GM19468 (cell line): ENCODE measurements at regions not wholly inside any gene's neighbourhood (a gene's known extent, or its start where the extent isn't known, plus 50 kb on each side); places are given as distances from the start of the nearest gene placed in this dataset.
"Not testable (repeated sequence)": the region's sequence is repeated elsewhere in the genome, so short reads cannot be mapped to it uniquely, and the experiment has no call there.

ENCODE experiments used
- ATAC-seq: cut with Tn5 transposase; IDR thresholded peaks from one replicate; pipeline ENCODE4 v1.9.1; 2021; ENCODE audit warnings: mild to moderate bottlenecking, moderate library complexity, moderate number of reproducible peaks; ENCODE audit not compliant: unreplicated experiment; ENCODE audit errors: extremely low read depth

- not testable (repeated sequence) for ATAC-seq
These were observed 103.7 kb downstream of the PLXNA1 start for GRCh38 chr3:127086591-127086990.

- no peak for ATAC-seq
These were observed 104.5 kb downstream of the PLXNA1 start for GRCh38 chr3:127087441-127087840.

DNA sequence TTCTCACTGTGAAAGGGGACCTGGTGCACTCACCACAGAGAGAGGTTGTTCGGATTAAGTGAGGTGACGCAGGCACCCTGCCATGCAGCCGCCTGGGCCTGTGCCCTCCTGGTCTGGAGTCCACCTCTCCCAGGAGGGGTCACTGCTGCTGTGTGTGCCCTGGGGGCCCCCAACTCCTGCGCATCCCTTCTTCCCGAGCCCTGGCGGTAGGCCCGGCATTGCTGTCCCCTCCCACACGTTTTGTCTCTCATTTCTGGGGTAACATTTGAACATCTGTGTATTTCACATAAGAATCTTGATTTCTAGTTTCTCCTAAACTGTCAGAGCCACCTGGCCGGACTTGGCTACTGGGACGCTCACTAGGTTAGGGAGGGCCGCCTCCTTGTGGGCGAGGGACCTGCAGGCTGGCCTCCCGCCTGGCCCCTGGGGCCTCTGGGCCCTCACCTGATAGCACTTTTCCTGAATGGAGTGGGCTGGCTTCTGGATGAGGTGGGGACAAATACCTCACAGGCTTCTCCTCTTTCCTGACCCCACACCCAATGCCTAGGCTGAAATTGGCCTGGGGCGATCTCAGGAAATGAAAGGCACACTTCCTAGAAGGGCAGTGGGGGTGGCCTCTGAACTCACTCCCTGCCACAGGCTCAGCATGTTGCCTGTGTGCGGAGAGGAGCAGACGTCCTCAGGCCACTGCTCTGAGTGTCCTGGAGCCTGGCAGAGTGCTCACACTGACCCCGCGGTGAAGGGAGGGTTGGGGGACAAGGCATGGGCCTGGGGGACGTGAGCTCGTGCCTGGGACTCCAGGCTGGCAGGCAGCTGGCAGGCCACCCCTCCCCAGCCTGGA lies 104.2 kb upstream of the PRR23E start:
- no peak for ATAC-seq

DNA sequence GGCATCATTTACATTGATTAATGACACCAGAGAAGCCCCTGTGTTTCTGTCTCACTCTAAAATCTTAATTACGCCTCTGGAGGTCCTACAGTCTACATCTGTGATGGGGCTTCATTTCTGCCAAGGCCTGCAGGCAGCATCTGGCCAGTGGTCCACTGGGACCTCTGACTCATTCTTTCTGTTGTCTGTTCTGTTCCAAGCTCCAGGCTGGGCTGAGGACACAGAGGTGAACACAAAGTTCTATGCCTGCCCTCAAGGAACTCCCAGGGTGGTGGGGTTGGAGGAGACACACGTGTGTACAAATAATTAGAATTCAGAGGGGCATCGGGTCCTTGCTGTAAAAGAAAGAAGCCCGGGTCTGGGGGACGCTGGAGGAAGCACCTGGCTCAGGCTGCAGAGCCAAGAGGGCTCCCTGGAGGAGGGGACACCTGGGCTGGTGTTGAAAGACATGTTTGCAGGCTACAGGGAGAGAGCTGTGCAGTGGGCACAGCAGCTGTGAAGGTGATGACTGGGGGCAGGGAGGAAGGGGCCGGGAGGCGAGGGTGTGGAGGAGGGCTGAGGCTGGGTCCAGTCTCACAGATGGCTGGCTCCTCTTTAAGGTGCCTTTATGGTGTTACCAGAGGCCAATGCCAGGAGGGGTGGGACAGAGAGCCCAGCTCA lies 103.3 kb upstream of the PRR23E start:
- no peak for ATAC-seq

GRCh38 chr3:127090218-127091160 lies 102.4 kb upstream of the PRR23E start:
- ATAC-seq: no peak

- no peak for ATAC-seq
These were observed 101.6 kb upstream of the PRR23E start for GRCh38 chr3:127091376-127091775.

DNA sequence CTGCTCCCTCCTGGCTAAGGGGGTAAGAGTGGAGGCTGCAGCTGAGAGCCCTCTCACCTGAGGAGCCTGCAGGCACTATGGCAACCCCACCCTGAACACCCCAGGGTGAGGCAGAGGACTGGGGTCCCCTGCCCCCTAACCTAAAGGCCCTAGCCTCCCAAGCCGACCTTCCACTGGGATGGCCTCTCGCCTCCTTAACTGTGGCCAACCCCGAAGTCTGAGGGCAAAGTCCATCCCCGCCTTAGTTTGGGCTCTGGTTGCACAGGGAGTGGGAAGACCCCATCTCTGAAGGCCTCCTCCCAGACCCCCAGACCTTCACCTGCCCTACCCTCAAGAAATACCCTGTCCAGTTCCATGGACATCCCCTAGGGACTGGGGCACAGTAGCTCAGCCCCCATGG lies 100.6 kb upstream of the PRR23E start:
- no peak for ATAC-seq

- no peak for ATAC-seq
These were observed 100.2 kb upstream of the PRR23E start for GRCh38 chr3:127092776-127093175.

DNA sequence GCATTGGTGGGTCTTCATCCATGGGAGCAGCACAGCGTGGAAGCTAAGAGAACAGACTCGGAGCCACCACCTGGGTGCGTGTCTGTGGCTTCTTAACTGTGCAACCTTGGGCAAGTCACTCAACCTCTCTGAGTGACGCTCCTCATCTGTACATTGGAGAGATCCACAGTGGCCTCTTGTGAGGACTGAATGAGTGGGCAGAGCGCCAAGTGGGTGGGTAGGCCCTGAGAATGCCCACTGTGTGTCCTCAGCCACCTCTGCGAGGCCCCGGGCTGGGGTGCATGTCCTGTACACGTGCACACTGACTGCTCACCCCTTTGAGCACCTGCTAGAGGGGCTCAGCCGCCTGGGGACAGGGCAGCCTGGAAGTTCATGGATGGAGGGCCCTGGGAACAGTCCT lies 99.6 kb upstream of the PRR23E start:
- no peak for ATAC-seq

GRCh38 chr3:127095774-127096173 lies 97.2 kb upstream of the PRR23E start:
- ATAC-seq: no peak

GRCh38 chr3:127096256-127097071 lies 96.5 kb upstream of the PRR23E start:
- ATAC-seq: no peak

- ATAC-seq: no peak
These were observed 95.9 kb upstream of the PRR23E start for GRCh38 chr3:127097072-127097405.

- no peak for ATAC-seq
These were observed 95.5 kb upstream of the PRR23E start for GRCh38 chr3:127097481-127097880.

- ATAC-seq: no peak
These were observed 92.9 kb upstream of the PRR23E start for GRCh38 chr3:127099982-127100381.

GRCh38 chr3:127100459-127101410 lies 92.2 kb upstream of the PRR23E start:
- ATAC-seq: no peak

DNA sequence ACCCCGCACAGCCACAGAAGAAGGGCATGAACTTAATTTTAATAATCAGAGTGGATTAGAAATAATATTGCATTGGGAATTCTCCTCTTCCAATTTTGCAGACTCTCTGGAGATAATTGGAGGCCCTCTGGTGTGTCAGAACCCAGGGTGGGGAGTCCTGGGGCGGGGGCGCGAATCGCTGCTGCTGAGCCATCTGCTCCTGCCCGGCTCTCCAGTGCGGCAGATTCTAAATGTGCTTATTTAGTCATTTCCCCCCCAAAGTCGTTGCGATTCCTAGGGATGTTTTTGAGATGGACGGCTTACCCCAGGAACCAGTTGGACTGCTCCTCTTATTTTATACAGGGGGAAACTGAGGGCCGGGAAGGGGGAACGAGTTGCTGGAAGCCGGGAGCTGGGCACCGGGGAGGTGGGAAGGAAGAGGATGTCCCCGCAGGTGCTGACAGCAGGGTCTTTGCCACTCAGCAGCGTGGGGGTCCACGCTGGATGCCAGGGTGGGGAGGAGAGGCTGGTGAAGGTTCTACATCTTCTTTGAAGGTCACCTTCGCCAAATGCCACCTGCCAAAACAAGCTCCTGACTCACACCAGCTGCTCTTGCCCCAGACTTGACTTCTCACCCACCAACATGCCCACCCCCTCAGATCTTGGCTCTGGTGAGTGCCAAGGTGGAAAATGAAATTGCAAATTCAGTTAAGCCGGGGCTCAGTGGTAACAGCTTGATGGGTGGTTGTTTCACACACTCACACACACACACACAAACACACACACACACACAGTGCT lies 91.3 kb upstream of the PRR23E start:
- ATAC-seq: no peak

GRCh38 chr3:127102188-127102520 lies 90.8 kb upstream of the PRR23E start:
- ATAC-seq: no peak

DNA sequence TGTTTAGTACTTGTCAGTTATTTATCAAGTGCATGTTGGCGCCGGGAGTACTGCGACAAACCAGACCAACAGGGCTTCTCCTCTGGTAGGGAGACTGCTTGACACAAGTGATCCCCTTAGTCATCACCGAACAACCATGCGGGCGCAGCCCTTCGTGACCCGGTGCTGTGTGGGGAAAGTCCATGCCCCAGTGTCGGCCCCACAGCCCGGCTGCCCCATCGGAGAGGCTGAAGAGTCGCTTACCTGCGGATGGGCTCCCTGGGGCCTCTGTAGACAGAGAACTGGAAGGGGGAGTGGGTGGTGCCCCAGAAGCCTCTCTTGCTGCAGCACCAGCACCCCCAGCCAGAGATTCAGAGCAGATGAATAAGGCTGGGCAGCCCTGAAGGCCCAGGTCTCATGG lies 90.3 kb upstream of the PRR23E start:
- ATAC-seq: no peak
